ES-I3 (cell line): ENCODE measurements at regions not wholly inside any gene's neighbourhood (a gene's known extent, or its start where the extent isn't known, plus 50 kb on each side); places are given as distances from the start of the nearest gene placed in this dataset.

Experiments used
- H3K36me3 ChIP-seq: 2 replicates; pipeline ENCODE4 v1.6.1; 2013; ENCODE audit warnings: mild to moderate bottlenecking, low read length, control low read depth, moderate library complexity; ENCODE audit not compliant: insufficient read depth
- H3K4me1 ChIP-seq: 2 replicates; pipeline ENCODE4 v1.6.1; 2013; ENCODE audit warnings: mild to moderate bottlenecking, control low read depth, low read length; ENCODE audit not compliant: insufficient read depth
- H3K9ac ChIP-seq: 2 replicates; pipeline ENCODE4 v1.6.1; 2013; ENCODE audit warnings: low read depth, mild to moderate bottlenecking, low read length, moderate library complexity
- H3K9me3 ChIP-seq: 2 replicates; pipeline ENCODE4 v1.6.1; 2013; ENCODE audit warnings: mild to moderate bottlenecking, low read length, moderate library complexity; ENCODE audit not compliant: control insufficient read depth, insufficient read depth

DNA sequence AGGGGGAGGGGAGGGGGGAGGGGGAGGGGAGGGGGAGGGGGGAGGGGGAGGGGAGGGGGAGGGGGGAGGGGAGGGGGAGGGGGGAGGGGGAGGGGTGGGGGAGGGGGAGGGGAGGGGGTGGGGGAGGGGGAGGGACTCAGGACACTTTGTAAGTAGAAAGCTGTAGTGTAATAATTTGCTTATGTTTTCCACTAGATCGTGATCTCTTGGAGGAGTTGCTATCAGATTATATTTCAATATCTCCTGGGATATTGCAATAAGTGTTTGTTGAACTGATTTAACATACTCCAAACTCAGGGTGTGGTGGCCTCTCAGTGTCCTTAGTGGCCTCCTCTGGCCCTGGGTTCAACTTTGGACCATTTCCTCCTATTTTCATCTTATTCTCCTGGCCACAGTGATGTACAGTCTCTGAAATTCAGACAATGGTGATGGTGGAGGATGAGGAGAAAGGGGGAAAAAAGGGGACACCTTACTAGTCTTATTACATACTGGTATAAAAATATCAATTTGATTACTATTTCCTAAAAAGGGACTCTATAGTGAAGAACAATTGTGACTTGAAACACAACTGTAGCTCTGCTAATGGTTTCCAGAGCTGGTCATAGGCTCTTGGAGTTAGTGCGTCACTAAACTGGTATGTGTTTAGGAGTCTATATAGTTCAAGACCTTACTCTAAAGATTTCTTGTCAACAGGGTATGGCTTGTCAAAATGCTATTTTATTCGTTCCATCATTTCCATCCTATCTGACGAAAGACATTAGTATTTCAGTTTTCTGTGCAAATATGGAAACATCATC is 89.6 kb downstream of the DDX1 start:
- no peaks in the 10 kb centered on the region for H3K4me1 ChIP-seq
- peaks cover 2% of the 10 kb centered on the region; the same call in 1 of the 2 replicates for H3K9me3 ChIP-seq
- H3K9ac ChIP-seq, result no peak overlapping the region
- no peaks in the 10 kb centered on the region for H3K36me3 ChIP-seq

- Histone ChIP-seq H3K36me3 (no peaks in the 10 kb centered on the region), H3K9ac (no peak overlapping the region), H3K4me1 (no peaks in the 10 kb centered on the region), H3K9me3 (peaks cover 2% of the 10 kb centered on the region; the same call in 1 of the 2 replicates)
Observed at GRCh38 chr2:15682354-15682753, 90.7 kb downstream of the DDX1 start.

DNA sequence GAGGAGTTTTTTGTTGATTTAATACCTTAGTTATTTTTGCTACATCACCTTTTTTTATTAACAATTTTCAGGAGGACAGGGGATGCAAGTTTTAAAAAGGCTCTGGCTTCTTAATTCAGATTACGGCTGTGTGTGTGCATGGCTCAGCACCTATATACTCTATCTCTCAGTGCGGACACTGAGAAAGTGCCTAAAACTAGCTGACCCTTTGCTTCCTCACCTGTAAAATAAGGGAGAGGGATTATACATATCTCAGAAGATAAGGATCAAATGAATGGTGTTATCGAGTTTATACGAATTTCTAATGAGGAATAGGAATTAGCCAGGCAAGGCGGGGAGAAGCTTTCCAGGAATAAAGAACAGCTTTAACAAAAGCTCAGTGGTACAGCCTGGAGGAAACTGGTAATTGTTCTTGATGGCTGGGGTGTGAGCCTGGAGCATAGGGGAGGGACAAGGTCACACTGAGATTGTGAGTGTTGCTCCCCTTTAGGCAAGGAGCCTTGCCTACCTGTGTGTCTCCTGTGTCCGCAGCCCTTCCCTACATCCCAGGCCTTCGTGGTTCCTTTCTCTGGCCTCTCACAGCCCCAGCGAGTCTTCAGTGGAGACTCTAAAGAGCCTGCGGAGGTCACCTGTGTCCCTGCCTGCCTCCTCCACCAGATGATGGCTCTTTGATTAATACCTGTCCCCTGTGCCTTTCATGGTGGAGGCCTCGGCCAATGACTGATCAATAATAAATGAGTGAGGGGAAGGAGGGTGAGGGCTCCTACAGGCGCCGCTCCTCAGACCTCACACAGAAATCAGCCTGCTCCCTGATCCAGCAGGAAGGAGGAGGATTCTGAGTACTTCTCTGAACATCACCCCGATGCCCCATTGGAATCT is 92.7 kb downstream of the DDX1 start:
- Histone ChIP-seq H3K4me1 (no peaks in the 10 kb centered on the region), H3K36me3 (no peaks in the 10 kb centered on the region), H3K9me3 (peaks cover under 1% of the 10 kb centered on the region; the same call in 1 of the 2 replicates), H3K9ac (no peak overlapping the region)

GRCh38 chr2:15685143-15685542 is 93.5 kb downstream of the DDX1 start:
- no peaks in the 10 kb centered on the region for H3K36me3 ChIP-seq
- no peak overlapping the region for H3K9ac ChIP-seq
- no peaks in the 10 kb centered on the region for H3K9me3 ChIP-seq
- no peaks in the 10 kb centered on the region for H3K4me1 ChIP-seq

DNA sequence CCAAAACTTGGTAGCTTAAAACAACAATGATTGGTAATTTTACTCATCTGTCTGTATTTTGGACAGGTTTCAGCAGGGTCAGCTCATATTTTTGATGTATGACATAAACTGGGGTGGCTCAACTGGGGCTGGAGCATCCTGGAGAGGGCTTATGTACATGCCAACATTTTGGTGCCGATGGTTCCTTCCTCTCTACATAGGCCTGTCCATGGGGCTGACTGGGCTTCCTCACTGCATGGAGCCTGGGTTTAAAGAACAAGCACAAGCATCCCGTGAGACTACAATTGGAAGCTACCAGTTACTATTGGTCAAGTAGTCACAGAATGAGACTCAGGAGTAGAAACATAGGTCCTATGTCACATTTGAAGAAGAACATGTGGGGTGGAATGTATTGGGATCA is 95.0 kb downstream of the DDX1 start:
- Histone ChIP-seq H3K9me3 (no peaks in the 10 kb centered on the region), H3K36me3 (no peaks in the 10 kb centered on the region), H3K9ac (no peak overlapping the region), H3K4me1 (no peaks in the 10 kb centered on the region)

DNA sequence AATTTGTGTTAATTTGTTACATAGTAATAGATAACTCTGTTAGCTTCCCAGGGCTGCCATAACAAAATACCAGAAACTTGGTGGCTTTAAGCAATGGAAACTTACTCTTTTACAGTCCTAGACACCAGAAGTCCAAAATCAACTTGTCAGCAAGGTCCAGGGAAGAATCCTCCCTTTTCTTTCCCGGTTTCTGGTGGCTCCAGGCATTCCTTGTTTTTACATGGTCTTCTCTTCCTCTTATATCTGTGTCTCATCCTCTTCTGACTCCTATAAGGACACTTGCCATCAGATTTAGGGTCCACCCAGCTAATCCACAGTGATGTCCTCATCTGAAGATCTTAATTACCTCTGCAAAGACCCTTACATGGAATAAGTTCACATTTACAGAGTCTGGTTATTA is 95.6 kb downstream of the DDX1 start:
- Histone ChIP-seq H3K4me1 (no peaks in the 10 kb centered on the region), H3K9ac (no peak overlapping the region), H3K9me3 (no peaks in the 10 kb centered on the region), H3K36me3 (no peaks in the 10 kb centered on the region)

- no peaks in the 10 kb centered on the region for H3K36me3 ChIP-seq
- no peak overlapping the region for H3K9ac ChIP-seq
- no peaks in the 10 kb centered on the region for H3K9me3 ChIP-seq
- no peaks in the 10 kb centered on the region for H3K4me1 ChIP-seq
Observed at GRCh38 chr2:15687720-15688119, 96.1 kb downstream of the DDX1 start.

DNA sequence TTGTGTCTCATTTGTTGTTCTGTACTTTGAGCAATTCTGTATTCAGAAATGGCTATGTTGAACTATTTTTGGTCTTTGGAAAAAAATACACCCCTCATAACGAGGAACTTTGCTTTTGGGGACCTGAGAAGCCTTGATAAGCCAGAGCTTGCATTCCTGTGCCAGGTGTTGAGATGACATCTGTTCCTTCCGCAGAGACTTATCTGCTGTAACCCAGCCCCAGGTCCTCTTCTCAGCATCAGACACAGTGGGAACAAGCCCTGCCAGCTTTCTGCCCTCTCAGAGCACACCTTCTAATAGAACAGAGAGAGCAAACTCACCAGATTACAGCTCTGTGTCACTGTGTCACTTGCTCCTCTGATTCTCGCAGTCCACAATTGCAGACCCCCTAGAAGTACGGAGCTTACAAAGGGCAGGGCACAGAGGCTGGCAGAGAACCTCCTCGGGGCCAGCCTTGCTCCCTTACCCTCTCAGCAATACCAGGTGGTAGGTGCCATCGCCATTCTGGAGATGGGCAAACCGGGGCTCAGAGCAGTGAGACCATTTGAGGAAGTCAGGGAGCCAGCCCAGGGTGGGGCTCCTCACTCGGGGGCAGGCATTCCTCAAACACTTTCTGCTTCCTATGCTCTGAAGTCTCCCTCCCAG is 97.4 kb downstream of the DDX1 start:
- Histone ChIP-seq H3K36me3 (no peaks in the 10 kb centered on the region), H3K9me3 (no peaks in the 10 kb centered on the region), H3K4me1 (no peaks in the 10 kb centered on the region), H3K9ac (no peak overlapping the region)

DNA sequence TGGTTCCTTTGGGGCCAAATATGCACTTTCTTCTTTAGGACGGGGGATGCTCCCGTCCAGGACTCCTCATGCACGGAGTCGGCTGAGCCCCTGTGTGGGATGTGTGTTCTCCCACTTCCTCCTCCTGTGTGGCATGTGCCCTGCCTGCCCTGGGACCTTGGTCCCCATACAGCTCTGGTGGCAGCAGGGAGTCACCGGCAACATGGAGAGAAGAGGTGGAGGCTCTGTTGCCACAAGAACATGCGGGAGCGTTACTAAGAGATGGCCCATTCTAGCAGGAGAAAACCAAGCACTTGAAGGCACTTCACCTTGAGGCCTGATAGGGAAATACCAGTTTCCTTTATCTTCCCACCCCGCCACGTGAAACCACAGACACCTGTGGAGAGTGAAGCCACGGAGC is 98.0 kb downstream of the DDX1 start:
- no peaks in the 10 kb centered on the region for H3K36me3 ChIP-seq
- no peak overlapping the region for H3K9ac ChIP-seq
- H3K9me3 ChIP-seq, result no peaks in the 10 kb centered on the region
- no peaks in the 10 kb centered on the region for H3K4me1 ChIP-seq

GRCh38 chr2:15691586-15692310 is 100.1 kb downstream of the DDX1 start:
- Histone ChIP-seq H3K9ac (no peak overlapping the region), H3K4me1 (no peaks in the 10 kb centered on the region), H3K9me3 (no peaks in the 10 kb centered on the region), H3K36me3 (no peaks in the 10 kb centered on the region)

DNA sequence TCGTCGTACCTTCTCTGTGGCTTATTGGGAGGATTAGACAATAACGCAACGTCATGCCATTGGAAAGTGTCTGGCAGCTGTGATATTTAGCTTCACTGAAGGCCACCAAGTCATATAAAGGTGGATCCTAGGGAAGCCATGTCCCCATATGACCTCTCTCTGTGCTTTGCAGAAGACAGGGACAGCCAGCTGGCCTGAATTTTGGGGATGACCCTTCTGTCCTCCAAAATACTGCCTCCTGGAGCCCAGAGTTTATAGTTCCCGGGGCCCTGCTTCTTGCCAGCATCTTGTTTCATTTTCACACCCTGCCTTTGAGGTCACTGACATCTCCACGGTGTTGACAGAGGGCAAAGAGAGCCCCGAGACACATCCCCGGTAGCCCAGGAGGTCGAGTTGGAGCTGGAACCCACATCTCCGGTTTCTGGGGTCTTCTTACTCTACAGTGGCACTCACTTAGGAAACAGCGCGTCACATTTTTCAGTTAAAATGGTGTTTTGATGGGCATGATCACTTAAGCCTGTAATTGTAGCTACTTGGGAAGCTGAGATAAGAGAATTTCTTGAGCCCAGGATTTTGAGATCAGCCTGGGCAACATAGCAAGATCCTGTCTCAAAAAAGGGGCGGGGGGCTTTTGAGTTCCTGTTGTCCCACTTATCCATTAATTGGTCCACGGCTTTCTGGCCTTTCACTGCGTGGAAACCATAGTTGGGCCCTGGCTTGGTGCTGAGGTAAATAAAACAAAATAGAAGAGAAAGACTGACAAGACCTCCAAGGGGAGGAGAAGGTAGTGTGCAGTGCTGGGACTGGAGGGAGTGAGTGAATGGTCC is 101.1 kb downstream of the DDX1 start:
- no peaks in the 10 kb centered on the region for H3K9me3 ChIP-seq
- H3K36me3 ChIP-seq, result no peaks in the 10 kb centered on the region
- H3K9ac ChIP-seq, result no peak overlapping the region

GRCh38 chr2:15693382-15693781 is 101.7 kb downstream of the DDX1 start:
- Histone ChIP-seq H3K4me1 (no peaks in the 10 kb centered on the region), H3K9ac (no peak overlapping the region), H3K36me3 (no peaks in the 10 kb centered on the region), H3K9me3 (no peaks in the 10 kb centered on the region)

More for the DNA sequence above, 101.1 kb downstream of the DDX1 start:
- H3K4me1 ChIP-seq, result no peaks in the 10 kb centered on the region

DNA sequence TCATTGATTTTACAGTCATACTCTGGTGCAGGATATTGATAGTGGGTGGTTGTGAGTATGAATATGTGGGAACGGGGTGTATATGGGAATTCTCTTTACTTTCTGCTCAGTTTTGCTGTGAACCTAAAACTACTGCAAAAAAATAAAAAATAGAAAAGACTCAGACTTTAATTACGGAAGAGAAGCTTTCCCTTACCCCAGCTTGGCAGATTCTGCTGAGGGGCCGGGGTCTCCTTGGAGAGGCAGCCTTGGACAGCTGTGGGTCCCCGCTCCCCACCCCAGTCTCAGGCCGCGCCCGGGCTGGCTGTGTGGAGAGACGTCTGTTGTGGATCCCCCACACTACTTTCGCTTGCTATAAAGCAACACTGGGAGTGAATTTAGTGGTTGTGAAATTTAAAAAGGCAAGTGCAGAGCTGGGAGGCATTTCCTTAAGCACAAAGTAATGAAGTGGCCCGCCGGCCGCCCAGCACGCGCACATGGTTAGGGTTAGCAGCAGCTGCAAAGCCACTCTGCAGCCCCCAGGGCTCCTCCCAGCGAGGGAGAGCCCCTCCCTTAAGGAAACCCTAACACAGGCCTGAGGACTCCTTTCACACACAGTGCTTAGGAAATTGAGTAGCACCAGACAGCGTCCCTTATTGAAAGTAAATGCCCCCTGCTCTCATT is 102.4 kb downstream of the DDX1 start:
- Histone ChIP-seq H3K4me1 (no peaks in the 10 kb centered on the region), H3K9me3 (no peaks in the 10 kb centered on the region), H3K9ac (no peak overlapping the region), H3K36me3 (no peaks in the 10 kb centered on the region)
